ENCODE measurements at regions not wholly inside any gene's neighbourhood (a gene's known extent, or its start where the extent isn't known, plus 50 kb on each side); places are given as distances from the start of the nearest gene placed in this dataset.
"Not testable (repeated sequence)": the region's sequence is repeated elsewhere in the genome, so short reads cannot be mapped to it uniquely, and the experiment has no call there.

DNA sequence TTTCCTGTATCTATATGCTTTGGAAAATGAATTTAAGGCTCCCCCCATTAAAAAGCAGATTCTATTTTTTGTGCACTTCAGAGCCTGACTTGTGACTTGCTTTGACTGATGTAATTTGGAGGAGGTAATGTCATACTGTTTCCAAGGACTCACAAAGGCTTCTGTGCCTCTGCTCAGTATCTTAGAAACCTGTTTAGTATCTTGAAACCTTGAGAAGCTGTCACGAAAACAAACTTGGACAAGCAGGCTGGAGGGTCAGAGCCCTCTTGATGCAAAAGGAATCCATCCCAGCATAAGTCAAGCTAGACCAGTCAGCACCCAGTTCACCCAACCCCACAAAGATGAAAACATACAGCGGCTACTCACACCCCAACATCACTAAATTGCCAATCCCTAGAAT is 560.0 kb upstream of the PCDH7 start:
- DNase-seq = no peak

DNA sequence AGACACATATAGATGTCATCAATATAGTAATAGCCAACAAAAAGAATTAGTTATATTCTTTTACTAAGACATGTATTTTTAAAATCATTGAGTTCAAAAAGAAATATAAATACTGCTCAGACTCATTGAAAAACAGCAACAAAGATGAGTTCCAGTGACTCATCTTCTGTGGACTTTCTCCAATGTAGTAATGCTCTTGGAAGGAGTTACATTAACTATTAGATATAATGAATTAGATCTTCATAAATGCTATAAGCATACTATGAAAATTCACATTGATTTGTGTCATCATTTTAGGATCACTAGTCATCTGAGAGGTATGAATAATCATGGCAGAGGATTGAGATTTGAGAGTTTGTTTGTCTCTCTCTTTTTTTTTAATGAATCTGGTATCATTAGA is 547.8 kb upstream of the PCDH7 start:
- DNase-seq = no peak

DNA sequence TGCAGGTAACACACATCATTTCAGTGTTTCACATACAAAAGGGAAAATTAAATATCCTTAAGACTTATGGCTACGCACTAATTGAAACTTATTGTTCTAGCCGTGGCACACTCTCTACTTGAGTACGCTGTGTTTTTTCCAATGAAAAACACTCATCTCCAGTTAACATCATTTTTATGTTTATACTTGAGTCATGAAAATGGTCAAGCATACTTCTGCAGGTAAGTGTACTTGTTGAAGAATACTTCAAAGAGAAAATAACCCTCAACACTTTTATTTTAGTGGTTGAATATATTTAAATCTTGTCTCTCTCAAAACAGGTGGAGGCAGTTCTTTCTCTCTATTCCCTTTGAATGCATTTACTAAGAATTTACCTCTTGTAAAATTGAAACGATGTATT is 538.7 kb upstream of the PCDH7 start:
- DNase-seq = no peak

DNA sequence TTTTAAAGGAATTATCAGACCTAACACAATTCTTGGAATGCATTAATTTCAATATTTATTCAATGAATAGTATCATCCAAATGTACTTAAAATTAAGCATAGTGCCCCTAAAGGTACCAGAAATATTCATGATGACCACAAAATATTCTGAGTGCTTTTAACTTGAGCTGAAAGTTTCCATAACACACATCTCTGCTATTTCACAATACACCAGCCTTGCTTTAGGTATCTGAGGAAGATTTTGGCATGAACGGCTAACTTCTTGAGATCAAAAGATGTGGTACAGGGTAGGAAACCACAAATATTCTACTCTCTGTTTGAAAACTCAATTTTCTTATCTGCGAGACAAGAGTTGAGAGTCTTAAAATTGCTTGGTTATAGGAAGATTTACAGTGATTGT is 538.3 kb upstream of the PCDH7 start:
- DNase-seq = no peak

DNA sequence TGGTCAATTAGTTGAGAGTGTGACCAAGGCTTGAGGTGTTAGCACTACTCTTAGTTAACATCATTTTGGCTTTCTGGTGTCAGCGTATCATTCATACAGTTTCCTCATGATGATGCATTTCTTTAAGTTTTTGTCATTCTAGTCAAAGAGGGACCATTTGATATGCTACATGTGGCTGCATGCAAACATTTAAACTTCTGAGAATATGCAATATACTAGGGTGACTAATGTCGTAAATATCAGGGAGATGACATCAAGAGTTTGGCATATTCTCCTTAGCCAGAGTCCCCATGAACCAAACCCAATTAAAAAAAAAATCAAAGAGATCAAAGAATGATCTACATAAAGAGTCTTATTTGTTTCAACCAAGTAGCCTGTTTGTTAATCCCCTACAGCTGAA is 537.4 kb upstream of the PCDH7 start:
- no peak for DNase-seq

DNA sequence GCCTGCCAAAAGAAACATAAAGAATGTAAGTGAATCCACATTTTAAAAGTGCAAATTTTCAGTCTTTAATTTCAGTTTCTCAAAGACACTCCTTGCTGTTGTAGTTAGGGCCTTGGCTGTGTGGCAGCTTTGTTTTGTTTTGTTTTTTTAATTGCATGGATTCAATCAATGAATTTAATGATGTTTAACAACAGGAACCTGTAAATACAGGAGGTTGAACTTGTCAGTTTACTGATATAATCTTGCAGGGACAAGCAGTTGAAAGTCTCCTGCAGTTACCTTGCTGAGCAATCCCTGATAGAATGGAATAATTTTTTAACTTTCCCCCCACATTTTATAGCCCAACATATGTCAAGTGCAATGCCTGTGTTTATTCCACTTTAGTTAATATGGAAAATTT is 528.3 kb upstream of the PCDH7 start:
- DNase-seq = no peak

DNA sequence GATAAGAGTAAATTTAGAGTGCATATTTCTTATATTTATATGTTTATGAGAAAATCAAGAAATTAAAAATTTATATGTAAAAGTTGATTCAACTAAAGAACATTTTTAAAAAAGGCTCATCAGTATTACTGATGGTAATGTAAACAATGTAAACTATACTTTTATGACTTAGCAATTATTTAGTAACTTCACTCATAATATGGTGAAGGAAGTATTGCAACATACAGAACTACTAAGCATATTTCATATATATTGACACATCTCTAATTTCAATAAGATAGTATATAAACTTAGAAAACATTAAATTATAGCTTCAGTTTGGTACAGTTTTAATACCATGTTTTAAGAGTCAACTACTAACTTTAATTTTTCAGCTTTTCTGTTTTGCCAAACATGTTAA is 512.8 kb upstream of the PCDH7 start:
- DNase-seq = no peak

DNA sequence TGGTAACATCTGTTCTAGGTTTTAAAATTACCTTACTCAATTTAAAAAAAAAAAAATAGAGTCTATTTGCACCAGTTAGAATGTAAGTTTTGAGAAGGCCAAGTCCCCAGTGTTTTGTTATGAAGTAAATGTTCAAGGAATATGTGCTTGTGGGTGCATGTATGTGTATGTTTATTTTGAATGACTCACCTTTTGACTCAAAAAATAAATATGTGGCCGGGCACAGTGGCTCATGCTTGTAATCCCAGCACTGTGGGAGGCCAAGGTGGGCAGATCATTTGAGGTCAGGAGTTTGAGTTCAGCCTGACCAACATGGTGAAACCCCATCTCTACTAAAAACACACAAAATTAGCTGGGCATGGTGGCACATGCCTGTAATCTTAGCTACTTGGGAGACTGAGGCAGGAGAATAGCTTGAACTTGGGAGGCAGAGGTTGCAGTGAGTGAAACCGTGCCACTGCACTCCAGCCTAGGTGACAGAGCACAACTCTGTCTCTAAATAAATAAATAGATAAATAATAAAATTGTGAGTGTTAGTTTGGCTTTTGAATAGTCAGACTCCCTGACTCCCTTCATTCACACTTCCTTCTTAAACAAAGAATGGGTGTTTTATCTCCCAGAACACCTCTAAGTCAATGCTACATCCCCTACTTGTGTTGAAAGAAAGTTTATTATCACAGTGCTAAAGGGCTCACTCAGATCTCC is 511.3 kb upstream of the PCDH7 start:
- no peak for DNase-seq

DNA sequence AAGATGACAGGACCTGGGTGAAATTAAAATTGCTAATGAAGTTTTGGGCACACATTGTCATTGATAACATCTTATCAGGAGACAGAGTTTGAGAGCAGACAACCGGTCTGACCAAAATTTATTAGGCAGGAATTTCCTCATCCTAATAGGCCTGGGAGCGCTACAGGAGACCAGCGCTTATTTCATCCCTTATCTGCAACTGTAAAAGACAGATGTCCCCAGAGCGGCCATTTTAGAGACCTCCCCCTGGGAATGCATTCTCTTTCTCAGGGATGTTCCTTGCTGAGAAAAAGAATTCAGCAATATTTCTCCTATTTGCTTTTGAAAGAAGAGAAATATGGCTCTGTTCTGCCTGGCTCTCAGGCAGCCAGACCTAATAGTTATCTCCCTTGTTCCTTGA is 504.2 kb upstream of the PCDH7 start:
- not testable (repeated sequence) for DNase-seq

DNA sequence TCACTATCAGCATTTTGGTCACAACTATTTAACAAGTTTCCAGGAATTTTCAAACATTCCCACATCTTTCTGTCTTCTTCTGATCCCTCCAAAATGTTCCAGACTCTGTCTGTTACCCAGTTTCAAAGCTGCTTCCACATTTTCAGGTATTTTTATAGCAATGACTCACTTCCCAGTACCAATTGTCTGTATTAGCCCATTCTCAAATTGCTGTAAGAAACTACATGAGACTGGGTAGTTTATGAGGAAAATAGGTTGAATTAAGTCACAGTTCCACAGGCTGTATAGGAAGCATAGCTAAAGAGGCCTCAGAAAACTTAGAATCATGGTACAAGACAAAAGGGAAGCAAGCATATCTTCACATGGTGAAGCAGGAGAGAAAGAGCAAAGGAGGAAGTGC is 475.0 kb upstream of the PCDH7 start:
- DNase-seq = no peak

DNA sequence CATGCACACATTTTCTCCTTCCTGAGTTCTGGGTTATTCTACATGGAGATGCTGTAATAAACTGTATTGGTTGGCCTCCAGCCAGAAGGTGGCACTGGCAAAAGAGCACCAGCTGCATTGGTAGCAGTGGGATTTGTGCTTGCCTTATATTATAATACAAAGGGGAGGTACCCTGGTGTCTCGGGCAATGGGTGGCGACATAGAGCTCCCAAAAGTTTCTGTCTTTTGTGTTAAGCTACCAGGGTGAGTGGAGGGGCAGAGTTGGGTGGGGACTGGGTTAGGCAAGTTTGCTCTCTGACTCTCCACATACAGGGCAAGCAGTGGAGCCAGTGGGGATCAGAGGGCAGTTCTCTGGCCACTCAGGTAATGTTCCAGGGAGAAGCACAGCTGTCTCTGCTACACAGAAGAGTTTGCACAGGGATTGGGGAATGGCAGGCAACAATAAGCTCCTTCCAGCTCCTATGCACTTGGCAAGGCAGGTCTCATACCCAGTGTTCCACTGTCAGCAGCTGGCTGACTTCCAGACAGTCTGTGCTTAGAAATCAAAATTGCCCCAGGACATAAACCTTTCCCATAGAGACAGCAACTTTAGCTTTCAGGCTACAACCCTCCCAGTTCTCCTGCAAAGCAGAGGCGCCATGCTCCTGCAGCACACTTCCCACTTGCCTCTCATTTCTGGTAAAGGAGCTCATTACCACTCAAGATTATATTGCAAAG is 463.9 kb upstream of the PCDH7 start:
- DNase-seq = no peak

DNA sequence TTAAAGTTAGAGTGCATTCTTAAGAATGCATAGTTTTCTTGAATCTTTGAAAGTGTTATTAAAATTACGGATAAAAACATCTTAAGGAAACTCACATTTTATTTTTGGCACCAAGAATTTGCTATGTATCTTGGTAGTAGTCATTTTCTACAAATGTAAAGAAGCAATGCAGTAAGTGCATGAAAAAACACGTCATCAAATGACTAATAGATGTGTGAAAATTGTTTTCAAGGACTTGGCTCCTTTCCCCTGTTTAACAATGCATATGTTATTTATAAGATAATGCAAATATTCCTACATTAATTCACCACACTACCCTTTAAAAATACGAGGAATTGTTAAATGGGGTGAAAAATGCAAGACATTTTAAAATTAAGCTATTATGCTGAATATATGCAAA is 461.2 kb upstream of the PCDH7 start:
- no peak for DNase-seq

DNA sequence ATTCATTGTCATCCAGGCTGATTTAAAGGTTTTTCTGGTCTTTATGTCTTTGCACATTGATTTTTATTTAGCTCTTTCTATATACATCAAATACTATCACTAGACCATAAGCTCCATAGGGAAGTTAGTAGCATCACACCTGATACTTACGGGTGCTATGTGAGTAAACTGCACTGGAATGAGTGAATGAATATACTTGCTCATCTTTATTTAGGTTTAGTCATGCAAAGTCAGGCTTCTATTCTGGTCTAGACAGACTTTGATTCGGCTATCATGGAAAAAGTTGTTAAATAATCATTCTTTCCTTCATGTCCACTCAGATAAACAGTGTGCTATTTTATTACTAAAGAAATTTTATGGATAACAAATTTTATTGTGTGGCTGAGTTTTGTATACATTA is 457.8 kb upstream of the PCDH7 start:
- no peak for DNase-seq

DNA sequence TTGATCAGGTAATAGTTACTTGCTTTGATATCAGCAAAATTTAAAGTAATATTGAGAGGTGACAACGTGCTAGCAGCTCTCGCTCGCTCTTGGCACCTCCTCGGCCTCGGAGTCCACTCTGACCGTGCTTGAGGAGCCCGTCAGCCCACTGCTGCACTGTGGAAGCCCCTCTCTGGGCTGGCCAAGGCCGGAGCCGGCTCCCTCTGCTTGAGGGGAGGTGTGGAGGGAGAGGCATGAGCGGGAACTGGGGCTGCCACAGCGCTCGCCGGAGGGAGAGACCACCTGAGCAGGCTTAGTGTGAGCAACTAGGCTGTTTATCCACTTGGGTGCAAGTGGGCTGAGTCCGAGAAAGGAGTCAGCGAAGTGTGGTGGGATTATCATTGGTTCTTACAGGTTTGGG is 455.7 kb upstream of the PCDH7 start:
- no peak for DNase-seq

DNA sequence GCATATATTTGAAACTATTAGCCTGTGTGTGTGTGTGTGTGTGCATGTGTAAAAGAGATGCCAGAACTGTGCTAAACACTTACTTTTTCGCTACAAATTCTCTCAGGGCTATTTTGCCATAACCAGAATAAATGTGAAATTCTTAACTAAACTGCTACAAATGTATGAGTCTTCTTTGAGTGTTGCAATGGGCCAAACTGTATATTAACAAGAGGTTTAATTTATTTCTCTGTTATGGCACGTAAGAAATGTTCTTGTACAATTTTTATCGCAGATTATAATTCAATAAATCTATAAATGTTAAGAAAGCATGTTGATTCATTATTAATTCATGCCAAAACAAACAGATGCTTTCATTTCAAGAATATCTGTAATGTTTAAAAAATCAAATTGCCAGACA is 454.5 kb upstream of the PCDH7 start:
- no peak for DNase-seq

DNA sequence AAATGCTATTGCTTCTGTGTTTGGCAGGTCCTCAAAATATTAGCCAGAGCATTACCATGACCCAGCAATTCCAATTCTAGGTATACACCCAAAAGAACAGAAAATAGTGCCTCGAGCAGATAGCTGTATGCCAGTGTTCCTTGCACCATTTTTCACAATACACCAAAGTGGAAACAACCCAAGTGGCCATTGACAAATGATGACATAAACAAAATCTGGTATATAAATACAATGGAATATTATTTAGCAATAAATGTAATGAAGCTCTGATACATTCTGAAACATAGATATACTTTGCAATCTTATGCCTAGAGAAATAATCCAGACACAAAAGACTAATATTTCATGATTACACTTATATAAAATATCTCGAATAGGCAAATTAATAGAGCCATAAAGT is 451.8 kb upstream of the PCDH7 start:
- DNase-seq = no peak

DNA sequence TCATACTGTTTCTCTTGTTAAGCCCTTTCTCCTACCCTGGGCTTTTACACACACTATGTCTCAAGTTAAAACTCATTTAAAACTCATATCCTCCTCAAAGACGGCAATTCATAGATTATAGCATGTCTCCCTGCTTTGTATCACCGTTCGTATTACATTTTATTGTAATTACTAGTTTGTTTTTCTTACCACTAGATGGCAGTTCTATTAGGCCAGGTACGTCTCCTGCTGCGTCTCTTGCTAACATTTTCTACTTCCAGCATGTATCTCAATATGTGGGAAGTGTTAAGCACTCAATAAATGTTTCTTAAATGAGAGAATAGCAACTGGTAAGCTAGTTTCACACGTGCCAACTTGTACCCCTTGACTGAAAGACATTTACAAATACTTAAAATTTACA is 450.3 kb upstream of the PCDH7 start:
- DNase-seq = no peak

DNA sequence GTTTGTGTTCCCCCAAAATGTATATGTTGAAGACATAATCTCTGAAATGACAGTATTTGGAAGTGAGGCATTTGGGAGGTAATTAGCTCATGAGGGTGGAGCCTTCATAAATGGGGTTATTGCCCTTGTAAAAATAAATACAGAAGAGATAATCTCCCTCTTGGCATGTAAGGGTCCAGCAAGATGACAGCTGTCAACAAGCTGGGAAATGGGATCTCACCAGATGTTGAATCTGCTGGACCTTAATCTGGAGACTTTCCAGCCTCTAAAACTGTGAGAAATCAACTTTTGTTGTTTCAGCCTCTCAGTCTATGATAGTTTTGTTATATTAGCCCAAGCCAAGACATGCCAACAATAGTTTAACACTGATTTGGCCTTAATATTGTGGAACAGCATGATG is 438.2 kb upstream of the PCDH7 start:
- DNase-seq = no peak

DNA sequence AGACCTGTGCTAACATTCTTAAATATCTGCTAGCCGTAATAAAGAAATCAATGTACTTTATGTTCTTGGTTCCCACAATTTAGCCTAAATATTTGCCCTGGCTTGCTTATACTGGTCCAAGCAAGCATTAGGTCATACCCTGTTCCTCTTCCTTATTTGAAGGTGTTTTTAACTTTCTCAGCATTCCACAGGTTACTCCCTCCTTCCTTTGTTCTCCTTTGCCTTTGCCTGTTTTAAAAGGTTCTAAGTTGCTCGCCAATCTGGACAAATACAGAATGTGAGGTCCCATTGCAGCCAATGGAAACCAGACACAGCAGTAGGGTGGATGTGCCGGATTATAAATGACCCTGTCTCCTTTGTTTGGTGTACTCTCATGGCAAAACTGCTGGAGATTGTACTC is 436.8 kb upstream of the PCDH7 start:
- DNase-seq = no peak

DNA sequence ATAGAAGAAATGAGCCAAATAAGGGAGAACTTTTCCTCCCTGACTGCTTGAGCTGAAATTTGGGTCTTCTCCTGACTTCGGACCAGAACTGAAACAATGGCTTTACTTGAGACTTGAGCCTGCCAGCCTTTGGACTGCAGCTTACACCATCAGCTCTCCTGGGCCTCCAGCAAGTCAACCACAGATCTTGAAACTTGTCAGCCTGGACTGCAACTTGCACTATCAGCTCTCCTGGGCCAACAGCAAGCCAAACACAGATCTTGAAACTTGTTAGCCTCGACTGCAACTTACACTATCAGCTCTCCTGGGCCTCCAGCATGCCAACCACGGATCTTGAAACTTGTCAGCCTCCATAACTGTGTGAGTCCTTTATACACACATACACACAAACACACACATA is 425.9 kb upstream of the PCDH7 start:
- no peak for DNase-seq

DNA sequence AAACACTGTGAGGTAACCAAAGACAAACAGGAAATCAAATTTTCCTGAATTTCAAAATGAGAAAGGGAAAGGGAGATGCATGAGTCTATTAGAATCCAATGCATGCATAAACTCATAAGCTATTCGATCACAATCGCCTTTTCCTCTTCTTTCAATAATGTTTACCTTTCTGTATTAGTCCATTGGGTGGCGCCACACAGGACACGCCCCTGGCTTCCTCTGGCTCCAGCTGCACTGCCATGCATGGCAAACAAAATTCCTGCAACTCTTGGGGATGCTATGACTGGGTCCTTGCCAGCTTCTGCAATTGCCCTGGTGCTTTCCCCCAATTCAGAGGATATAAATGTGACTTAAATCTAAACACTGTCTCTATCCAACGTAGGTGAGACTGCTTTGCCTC is 424.5 kb upstream of the PCDH7 start:
- no peak for DNase-seq

DNA sequence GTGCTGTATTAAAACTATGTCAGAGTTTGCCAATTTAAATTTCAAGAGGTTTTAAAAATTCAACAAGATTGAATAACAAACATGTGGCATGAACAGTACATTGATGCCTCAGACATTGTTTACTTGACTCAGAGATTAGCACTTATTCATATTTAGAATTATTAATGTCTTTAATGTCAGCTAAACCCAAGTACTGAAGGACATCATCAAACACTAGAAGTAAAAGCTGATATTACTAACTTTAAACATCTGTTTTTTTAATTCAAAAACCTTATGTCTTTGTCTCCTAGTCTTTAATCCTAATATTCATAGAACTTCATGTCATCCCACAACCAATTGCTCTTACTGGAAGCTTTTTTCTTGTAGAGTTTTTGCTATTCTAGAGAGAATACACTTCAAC is 406.2 kb upstream of the PCDH7 start:
- DNase-seq = no peak

DNA sequence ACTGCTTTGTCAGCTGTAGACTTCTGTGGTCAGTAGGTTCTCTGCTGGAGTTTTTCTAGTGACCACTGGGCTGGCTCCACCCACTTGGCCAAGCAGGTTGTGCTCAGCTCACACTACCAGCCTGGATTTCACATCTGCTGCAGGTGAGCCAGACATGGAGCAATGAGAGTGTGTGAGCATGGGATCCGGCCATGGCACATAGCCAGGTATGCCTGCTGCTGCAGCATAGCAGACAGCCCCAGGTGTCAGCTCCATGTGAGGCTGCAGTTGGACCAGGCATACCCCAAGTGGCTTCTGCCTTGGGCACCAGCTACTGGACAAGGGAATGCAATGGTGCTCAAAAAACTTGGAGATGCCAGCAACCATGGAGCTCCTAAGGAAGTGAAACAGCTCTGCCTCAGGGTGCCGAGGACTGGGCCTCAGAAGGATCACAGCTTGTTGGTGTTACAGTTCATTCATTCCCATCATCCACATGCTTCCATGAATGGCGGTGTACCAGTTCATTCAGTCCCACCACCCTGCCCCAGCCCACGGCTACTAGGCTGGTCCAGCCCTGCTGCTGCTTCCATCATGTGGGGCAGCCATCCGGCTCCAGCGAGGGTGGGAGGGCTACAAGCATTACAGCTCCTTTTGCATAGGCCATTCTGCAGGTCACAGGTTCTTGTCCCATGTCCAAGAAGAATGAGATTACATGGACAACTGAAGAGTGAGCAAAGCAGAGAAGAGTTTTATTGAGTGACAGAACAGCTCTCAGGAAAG is 389.1 kb upstream of the PCDH7 start:
- DNase-seq = no peak

DNA sequence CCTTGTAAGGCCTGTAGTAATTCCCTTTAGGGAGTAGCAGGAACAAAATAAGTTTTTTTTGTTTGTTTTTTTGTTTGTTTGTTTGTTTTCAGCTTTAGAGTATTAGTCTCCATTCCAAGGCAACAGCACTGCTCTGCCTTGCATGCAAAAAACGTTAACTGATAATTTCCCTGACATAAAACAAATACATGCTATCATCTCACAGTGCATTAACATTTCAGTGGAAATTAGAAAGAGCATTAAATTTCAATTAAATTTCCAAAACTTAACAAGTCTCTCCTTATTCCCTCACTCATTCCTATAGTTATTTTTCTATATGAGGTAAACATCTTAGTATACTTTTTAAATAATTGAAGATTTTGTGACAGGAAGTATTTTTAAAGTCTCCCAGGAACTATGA is 378.4 kb upstream of the PCDH7 start:
- no peak for DNase-seq

Measured in stimulated activated CD4-positive, alpha-beta T cell treated with anti-CD3 and anti-CD28 coated beads, Interleukin-4, amount 100 ng/mL, for 24 hours (primary cell).